ENCODE measurements at regions not wholly inside any gene's neighbourhood (a gene's known extent, or its start where the extent isn't known, plus 50 kb on each side); places are given as distances from the start of the nearest gene placed in this dataset.

- CTCF ChIA-PET (ENCODE audit: partially characterized antibody) = no interaction called here
- H4K5ac ChIP-seq (ENCODE audit: insufficient read length, low read depth, low read length) = no peak overlapping the region
- H3K9me3 ChIP-seq (ENCODE audit: insufficient read depth in 2 of 2, low read depth in 1 of 2, low read length in 1 of 2) = no peaks in the 10 kb centered on the region
- DNase-seq (ENCODE audit: low read depth in 1 of 2, low spot score in 2 of 2) = no peak
- no peak overlapping the region for H3K23ac ChIP-seq (ENCODE audit: insufficient read length)
- H3K4ac ChIP-seq (replicated peaks; ENCODE audit: insufficient read length, low read depth, low read length) = no peak overlapping the region
- no peak for FAIRE-seq
- POLR2A ChIA-PET (ENCODE audit: partially characterized antibody) = no interaction called here
- no peak overlapping the region for H3K18ac ChIP-seq (ENCODE audit: extremely low read depth, low read length)
- no peak overlapping the region for H3K4me3 ChIP-seq (ENCODE audit: extremely low read depth in 1 of 4, insufficient read depth in 2 of 4, low read depth in 3 of 4, low read length in 4 of 4)
- H4K20me1 ChIP-seq (replicated peaks in 1 of 2; ENCODE audit: control insufficient read depth in 1 of 2, insufficient read depth in 2 of 2, low read length in 2 of 2) = no peaks in the 10 kb centered on the region
- no peak overlapping the region for H2BK120ac ChIP-seq (replicated peaks; ENCODE audit: low read depth, low read length)
- H3K4me1 ChIP-seq (replicated peaks in 1 of 4; ENCODE audit: control insufficient read depth in 3 of 4, insufficient read depth in 4 of 4, low read length in 3 of 4) = peaks cover 0 to 5% (median 2%) of the 10 kb centered on the region in 4 experiments; a peak in 3 of 7 replicates
- no peak overlapping the region for H2AFZ ChIP-seq (ENCODE audit: low read length)
- H2BK15ac ChIP-seq (ENCODE audit: low read length) = no peak overlapping the region
- H3K79me2 ChIP-seq (ENCODE audit: control insufficient read depth in 1 of 2, insufficient read depth in 2 of 2, low read length in 2 of 2) = no peaks in the 10 kb centered on the region; a peak in 1 of 4 replicates
- H4K8ac ChIP-seq (ENCODE audit: extremely low read depth, insufficient read depth, low read length) = no peak overlapping the region
- H3K27me3 ChIP-seq (replicated peaks in 1 of 4; ENCODE audit: control insufficient read depth in 3 of 4, extremely low read depth in 1 of 4, insufficient read depth in 3 of 4, low read length in 3 of 4) = no peaks in the 10 kb centered on the region
- TF ChIP-seq SP1 (IDR thresholded peaks at IDR 0.05; ENCODE audit: low read depth, low read length) (no peak), SUZ12 (IDR thresholded peaks at IDR 0.05; ENCODE audit: low read length) (no peak), SP4 (IDR thresholded peaks at IDR 0.05; ENCODE audit: low read length) (no peak), GABPA (IDR thresholded peaks at IDR 0.05; ENCODE audit: borderline replicate concordance, insufficient read depth, low read length) (no peak), SP2 (IDR thresholded peaks at IDR 0.05; ENCODE audit: low read length) (no peak), EZH2 (IDR thresholded peaks at IDR 0.05; ENCODE audit: low read depth, low read length, severe bottlenecking) (no peak), FOSL1 (IDR thresholded peaks at IDR 0.05; ENCODE audit: insufficient read depth, low read depth, low read length) (no peak), CBX8 (IDR thresholded peaks at IDR 0.05; ENCODE audit: borderline replicate concordance, low read depth, low read length) (no peak), SAP30 (IDR thresholded peaks at IDR 0.05; ENCODE audit: insufficient read depth, insufficient replicate concordance, low read length) (no peak), HDAC6 (IDR thresholded peaks at IDR 0.05; ENCODE audit: low read depth, low read length) (no peak)
- no peak overlapping the region for H3K56ac ChIP-seq (replicated peaks; ENCODE audit: insufficient read length, low read depth, low read length)
- WGBS, 2 experiments (ENCODE audit: extremely low coverage in 1 of 2, insufficient coverage in 1 of 2, insufficient read length in 1 of 2, insufficient replicate concordance in 2 of 2, low coverage in 1 of 2, low lambda C conversion rate in 2 of 2, missing lambda C conversion rate in 1 of 2) = 81% methylated on average over 1 of the region's 1 CpG; no CpG with 5 or more reads in 1 of the 2 experiments
- H3K9ac ChIP-seq (replicated peaks in 1 of 4; ENCODE audit: extremely low read depth in 1 of 4, low read depth in 3 of 4, low read length in 3 of 4) = no peak overlapping the region
- H3K36me3 ChIP-seq (ENCODE audit: control insufficient read depth in 2 of 4, insufficient read depth in 4 of 4, low read length in 3 of 4) = no peaks in the 10 kb centered on the region
- no peaks in the 10 kb centered on the region for H3K23me2 ChIP-seq (ENCODE audit: low read depth, low read length)
- no peak overlapping the region for H2BK20ac ChIP-seq (ENCODE audit: low read length)
- no peak overlapping the region for H3K27ac ChIP-seq (ENCODE audit: low read depth, low read length)
- no peak overlapping the region for H3K14ac ChIP-seq (ENCODE audit: insufficient read length)
- no peak overlapping the region for H4K91ac ChIP-seq (replicated peaks; ENCODE audit: insufficient read length, low read length)
- no peak overlapping the region for H2BK12ac ChIP-seq (ENCODE audit: low read depth, low read length)
- H3K79me1 ChIP-seq (ENCODE audit: low read depth, low read length) = no peaks in the 10 kb centered on the region
- H2BK5ac ChIP-seq (ENCODE audit: low read depth, low read length) = no peak overlapping the region
- no peak overlapping the region for H2AK5ac ChIP-seq (ENCODE audit: low read depth, low read length)
- H3K4me2 ChIP-seq (ENCODE audit: insufficient read depth in 1 of 2, low read depth in 2 of 2, low read length in 2 of 2) = no peak overlapping the region
Measured at GRCh38 chr16:72566174-72566573, 394.2 kb upstream of the PMFBP1 start.
